LNCaP clone FGC (cell line): ENCODE measurements at regions not wholly inside any gene's neighbourhood (a gene's known extent, or its start where the extent isn't known, plus 50 kb on each side); places are given as distances from the start of the nearest gene placed in this dataset.

ENCODE experiments used
- DNase-seq: peaks from one replicate; pipeline ENCODE4 v3.0.0-alpha.2; 2011; ENCODE audit warnings: low read depth
- H3K4me3 ChIP-seq: 2 replicates; pipeline ENCODE4 v1.5.1; 2011; ENCODE audit warnings: mild to moderate bottlenecking, low read depth, low read length, control low read depth
- TF ChIP-seq, protein P1 (sequence below): IDR thresholded peaks from 2 replicates; pipeline ENCODE4 v1.5.1; 2012; ENCODE audit warnings: mild to moderate bottlenecking; ENCODE audit not compliant: control insufficient read depth, insufficient read depth; ENCODE audit errors: extremely low read depth

DNA sequence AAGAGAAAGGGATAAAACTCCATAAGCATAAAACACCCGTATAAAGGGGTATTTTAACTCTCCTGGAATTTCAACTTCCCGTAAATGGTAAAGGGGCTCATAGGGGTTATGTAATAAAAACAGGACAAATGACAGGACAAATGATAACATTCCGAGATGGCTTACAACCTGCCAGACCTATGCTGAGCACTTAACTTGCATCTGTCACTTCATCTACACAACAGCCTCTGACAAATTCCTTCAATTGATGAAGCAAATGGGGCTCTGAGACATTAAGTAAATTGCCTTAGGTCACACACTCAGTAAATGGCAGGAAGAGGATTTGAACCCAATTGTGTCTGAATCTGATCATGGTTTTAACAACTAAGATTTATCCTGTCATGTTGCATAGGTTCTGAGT lies 327.6 kb upstream of the SNX7 start:
- DNase-seq, result no peak
- H3K4me3 ChIP-seq, result no peak overlapping the region
- TF ChIP-seq, protein P1, sequence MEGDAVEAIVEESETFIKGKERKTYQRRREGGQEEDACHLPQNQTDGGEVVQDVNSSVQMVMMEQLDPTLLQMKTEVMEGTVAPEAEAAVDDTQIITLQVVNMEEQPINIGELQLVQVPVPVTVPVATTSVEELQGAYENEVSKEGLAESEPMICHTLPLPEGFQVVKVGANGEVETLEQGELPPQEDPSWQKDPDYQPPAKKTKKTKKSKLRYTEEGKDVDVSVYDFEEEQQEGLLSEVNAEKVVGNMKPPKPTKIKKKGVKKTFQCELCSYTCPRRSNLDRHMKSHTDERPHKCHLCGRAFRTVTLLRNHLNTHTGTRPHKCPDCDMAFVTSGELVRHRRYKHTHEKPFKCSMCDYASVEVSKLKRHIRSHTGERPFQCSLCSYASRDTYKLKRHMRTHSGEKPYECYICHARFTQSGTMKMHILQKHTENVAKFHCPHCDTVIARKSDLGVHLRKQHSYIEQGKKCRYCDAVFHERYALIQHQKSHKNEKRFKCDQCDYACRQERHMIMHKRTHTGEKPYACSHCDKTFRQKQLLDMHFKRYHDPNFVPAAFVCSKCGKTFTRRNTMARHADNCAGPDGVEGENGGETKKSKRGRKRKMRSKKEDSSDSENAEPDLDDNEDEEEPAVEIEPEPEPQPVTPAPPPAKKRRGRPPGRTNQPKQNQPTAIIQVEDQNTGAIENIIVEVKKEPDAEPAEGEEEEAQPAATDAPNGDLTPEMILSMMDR, result no peak

DNA sequence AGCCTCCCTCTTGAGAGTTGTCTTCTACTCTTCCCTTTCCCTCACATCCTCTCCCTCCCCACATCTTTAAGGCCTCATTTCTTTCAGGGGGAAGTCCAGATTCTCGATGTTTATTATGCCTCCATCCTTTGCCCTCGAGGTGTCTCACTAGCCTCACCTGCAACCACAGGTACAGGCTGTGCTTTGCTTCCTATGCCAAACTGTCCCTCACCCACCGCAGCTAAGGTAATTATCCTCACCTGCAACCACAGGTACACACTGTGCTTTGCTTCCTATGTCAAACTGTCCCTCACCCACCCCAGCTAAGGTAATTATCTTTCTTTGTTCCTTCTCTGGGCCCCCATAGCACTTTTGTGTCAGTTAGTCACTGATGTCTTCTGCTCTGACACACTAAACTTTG lies 328.1 kb upstream of the SNX7 start:
- TF ChIP-seq, protein P1, result peak; percentile 6; the same call in 1 of the 2 replicates
- DNase-seq, result no peak
- no peak overlapping the region for H3K4me3 ChIP-seq

DNA sequence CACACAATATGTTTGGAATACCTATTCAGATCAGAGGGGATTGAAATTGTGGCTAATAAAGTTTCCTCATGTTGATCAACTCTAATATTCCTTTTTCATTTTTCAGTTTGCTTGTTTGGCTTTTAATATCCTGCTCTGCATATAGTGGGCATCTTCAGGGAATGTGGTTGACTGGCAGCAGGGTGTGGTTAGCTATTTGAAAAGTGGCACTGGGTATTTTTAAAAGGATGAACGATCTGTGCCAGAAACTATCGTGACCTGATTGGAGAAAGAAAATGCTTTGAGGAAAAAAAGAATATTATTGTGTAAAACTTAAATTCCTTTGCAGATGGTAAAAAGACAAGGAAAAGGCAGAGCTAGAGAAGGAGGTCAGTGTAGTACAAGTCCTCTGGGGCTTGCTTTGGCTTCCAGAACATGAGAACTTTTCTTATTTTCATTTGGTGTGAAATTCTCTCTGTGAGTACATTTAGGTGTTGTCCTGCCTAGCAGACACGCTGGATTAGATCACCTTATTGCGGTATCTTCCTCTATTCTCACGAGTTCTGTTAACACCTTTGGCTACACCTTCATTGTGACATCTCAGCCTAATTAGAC lies 329.7 kb upstream of the SNX7 start:
- no peak overlapping the region for H3K4me3 ChIP-seq
- no peak for DNase-seq
- TF ChIP-seq, protein P1, result no peak

DNA sequence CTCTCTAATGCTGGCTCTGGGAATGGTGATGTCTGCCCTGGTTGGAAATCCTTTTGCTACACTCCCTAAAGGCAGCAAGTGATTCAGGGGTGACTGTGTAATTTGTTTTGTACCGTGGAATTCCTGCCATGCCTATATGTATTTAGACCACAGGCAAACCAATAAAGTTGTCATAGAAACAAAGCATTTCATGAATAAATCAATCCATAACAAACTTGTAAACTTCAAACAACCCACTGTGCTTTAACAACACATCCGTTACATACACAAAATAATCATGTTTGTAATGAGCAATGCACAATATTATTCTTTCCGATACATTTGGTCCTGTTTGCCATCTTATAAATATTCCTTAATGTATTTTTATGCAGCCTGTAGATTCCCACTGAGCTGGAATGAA lies 330.3 kb upstream of the SNX7 start:
- no peak overlapping the region for H3K4me3 ChIP-seq
- DNase-seq, result no peak
- TF ChIP-seq, protein P1, result no peak

DNA sequence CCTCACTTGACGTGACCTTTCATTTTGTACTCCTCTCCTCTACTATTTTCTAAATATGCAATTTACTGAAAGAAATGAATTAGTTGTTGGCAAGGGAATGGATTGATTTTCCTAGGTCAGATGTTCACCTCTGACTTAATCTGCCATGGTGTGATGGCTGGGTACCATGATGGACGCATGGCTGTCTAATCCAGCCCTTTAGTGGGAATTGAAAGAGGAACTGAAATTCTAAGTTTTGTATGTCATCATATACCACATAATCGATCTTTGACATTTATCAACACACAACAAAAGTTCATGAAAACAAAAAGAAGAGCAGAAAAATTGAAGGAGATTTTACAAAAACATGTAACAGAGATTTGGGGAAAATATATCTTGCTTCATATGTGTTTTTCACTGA lies 331.3 kb upstream of the SNX7 start:
- no peak for DNase-seq
- TF ChIP-seq, protein P1, result no peak
- H3K4me3 ChIP-seq, result no peak overlapping the region

DNA sequence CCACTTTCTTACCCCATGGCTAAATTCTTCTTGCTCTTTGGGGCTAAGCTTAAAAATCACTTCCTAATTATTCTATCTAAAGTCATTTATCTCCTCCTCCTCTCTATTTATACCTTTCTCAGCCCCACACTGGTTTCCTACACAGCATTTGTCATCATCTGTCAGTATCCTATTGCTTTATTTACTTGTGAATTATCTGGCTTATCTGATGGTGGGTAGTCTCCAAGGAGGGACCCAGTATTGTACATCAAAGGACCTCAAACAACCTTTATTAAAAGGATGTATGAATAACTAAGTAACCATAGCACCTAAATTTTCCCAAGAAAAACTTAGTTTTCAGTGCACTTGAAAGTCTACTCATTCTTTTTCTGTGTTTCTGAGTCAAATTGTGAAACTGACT lies 332.7 kb upstream of the SNX7 start:
- no peak overlapping the region for H3K4me3 ChIP-seq
- DNase-seq, result no peak
- TF ChIP-seq, protein P1, result no peak

DNA sequence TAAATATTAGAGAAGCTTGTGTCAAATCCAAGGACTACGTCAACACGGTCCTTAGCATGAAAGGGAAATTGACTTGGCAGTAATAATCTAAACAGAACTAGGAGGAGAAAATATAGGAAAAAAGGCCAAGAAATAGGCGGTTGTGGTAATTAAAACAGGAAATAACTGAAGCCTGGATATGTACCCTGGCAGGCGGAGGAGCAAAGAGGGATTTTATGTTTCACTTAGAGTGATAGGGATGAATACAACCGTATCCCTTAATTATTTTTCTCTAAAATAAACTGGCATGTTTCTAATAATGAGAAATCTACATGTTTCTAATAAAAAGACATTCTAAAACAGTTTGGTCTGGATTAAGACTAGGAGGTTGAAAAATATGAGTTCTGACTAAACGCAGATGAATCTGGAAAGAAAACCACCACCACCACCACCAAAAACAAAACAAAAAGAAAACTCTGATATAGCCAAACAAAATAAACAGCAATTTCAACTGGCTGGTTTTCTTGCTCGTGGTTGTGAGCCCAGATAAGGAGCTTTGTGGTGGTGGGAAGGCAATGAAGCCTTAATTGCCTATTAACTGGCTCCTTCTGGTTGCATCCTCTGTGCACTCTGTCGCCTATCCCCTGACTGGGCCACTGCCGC lies 334.2 kb upstream of the SNX7 start:
- no peak for DNase-seq
- H3K4me3 ChIP-seq, result no peak overlapping the region
- TF ChIP-seq, protein P1, result no peak
